ENCODE measurements at regions not wholly inside any gene's neighbourhood (a gene's known extent, or its start where the extent isn't known, plus 50 kb on each side); places are given as distances from the start of the nearest gene placed in this dataset.

GRCh38 chr9:73039271-73040263, 86.7 kb upstream of the ALDH1A1 start:
- Histone ChIP-seq H4K20me1 (replicated peaks; ENCODE audit: insufficient read depth) (no peaks in the 10 kb centered on the region), H3K4me2 (no peak overlapping the region), H3F3A (replicated peaks; ENCODE audit: low read depth) (no peaks in the 10 kb centered on the region), H3K27me3 (ENCODE audit: insufficient read depth) (no peaks in the 10 kb centered on the region), H3K4me1 (ENCODE audit: insufficient read depth) (peaks cover 14% of the 10 kb centered on the region), H3K36me3 (ENCODE audit: insufficient read depth) (no peaks in the 10 kb centered on the region), H3K9me2 (ENCODE audit: insufficient read depth) (0 out of 2 replicates have a peak, but pooled peaks cover 5% of the 10 kb centered on the region), H3K27ac (ENCODE audit: low read depth) (no peak overlapping the region), H3K79me2 (replicated peaks; ENCODE audit: insufficient read depth) (no peaks in the 10 kb centered on the region), H2AFZ (peak overlapping the region; percentile 94), H3K4me3 (no peak overlapping the region)
- no peaks in the 10 kb centered on the region for H3K36me3 Mint-ChIP-seq (ENCODE audit: low read depth)
- H3K27ac Mint-ChIP-seq: no peak overlapping the region
- no peaks in the 10 kb centered on the region for H3K27me3 Mint-ChIP-seq (ENCODE audit: insufficient read depth, low read depth, poor library complexity)
- no peak for ATAC-seq
- no peak for TF ChIP-seq ZNF114 (CRISPR knock-in tag; IDR thresholded peaks at IDR 0.05)
- TF ChIP-seq, protein P1, sequence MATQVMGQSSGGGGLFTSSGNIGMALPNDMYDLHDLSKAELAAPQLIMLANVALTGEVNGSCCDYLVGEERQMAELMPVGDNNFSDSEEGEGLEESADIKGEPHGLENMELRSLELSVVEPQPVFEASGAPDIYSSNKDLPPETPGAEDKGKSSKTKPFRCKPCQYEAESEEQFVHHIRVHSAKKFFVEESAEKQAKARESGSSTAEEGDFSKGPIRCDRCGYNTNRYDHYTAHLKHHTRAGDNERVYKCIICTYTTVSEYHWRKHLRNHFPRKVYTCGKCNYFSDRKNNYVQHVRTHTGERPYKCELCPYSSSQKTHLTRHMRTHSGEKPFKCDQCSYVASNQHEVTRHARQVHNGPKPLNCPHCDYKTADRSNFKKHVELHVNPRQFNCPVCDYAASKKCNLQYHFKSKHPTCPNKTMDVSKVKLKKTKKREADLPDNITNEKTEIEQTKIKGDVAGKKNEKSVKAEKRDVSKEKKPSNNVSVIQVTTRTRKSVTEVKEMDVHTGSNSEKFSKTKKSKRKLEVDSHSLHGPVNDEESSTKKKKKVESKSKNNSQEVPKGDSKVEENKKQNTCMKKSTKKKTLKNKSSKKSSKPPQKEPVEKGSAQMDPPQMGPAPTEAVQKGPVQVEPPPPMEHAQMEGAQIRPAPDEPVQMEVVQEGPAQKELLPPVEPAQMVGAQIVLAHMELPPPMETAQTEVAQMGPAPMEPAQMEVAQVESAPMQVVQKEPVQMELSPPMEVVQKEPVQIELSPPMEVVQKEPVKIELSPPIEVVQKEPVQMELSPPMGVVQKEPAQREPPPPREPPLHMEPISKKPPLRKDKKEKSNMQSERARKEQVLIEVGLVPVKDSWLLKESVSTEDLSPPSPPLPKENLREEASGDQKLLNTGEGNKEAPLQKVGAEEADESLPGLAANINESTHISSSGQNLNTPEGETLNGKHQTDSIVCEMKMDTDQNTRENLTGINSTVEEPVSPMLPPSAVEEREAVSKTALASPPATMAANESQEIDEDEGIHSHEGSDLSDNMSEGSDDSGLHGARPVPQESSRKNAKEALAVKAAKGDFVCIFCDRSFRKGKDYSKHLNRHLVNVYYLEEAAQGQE (IDR thresholded peaks at IDR 0.05; ENCODE audit: unreplicated experiment): no peak
- no peak for TF ChIP-seq NANOG (IDR thresholded peaks at IDR 0.05; ENCODE audit: borderline replicate concordance)
- TF ChIP-seq CTCF (conservative IDR thresholded peaks at IDR 0.05; ENCODE audit: low read depth in 2 of 2): no peak
- no peak for TF ChIP-seq STAT1 (IDR thresholded peaks at IDR 0.05; ENCODE audit: unreplicated experiment)
- TF ChIP-seq JUNB (IDR thresholded peaks at IDR 0.05; ENCODE audit: unreplicated experiment): no peak
- TF ChIP-seq, protein P2, sequence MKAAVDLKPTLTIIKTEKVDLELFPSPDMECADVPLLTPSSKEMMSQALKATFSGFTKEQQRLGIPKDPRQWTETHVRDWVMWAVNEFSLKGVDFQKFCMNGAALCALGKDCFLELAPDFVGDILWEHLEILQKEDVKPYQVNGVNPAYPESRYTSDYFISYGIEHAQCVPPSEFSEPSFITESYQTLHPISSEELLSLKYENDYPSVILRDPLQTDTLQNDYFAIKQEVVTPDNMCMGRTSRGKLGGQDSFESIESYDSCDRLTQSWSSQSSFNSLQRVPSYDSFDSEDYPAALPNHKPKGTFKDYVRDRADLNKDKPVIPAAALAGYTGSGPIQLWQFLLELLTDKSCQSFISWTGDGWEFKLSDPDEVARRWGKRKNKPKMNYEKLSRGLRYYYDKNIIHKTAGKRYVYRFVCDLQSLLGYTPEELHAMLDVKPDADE (IDR thresholded peaks at IDR 0.05): no peak
- no peak overlapping the region for H3K4me3 Mint-ChIP-seq
- no peak for DNase-seq (ENCODE audit: low spot score)
- H3K9me3 Mint-ChIP-seq: no peaks in the 10 kb centered on the region
- peaks cover 8% of the 10 kb centered on the region for H3K4me1 Mint-ChIP-seq
